Muscle of arm (tissue), 1 donor: ENCODE measurements at regions not wholly inside any gene's neighbourhood (a gene's known extent, or its start where the extent isn't known, plus 50 kb on each side); places are given as distances from the start of the nearest gene placed in this dataset.
"Not testable (repeated sequence)": the region's sequence is repeated elsewhere in the genome, so short reads cannot be mapped to it uniquely, and the experiment has no call there.

ENCODE experiments used
- DNase-seq: peaks from one replicate; pipeline ENCODE4 v3.0.0-alpha.2; 2013

DNA sequence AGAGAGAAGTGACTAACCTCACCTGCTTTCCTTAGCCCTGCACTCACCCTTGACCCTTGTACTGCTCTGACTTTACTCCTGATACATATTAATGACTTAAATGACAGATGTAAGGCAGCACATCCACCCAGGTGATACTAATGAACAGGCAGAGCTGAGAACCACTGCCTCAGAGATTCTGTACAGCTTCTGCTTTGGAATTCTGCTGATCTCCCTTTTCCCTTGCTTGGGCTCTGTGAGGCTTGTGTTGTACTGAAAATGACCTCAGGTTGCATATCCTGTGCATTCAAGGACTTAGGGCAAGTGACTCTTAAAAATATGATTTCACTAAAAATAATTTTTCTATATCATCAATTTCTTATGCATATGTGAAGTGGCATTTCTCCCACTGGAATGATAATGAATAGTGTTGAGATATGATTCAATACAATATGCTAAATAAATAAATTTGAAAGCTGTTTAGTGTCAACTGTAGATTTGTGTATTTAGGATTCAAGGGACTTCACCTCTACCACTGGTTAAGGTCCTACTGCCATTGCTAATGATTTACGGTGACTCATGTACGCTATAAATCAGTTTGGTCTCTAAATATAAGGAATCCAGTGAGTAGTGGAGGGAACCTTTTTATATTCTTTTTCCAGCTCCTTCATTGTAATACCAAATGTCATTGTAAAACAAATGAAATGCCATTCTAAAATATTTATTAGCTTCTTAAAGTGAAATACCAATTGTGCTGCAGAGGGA, 328.3 kb downstream of the SOCS6 start:
- DNase-seq, result no peak

DNA sequence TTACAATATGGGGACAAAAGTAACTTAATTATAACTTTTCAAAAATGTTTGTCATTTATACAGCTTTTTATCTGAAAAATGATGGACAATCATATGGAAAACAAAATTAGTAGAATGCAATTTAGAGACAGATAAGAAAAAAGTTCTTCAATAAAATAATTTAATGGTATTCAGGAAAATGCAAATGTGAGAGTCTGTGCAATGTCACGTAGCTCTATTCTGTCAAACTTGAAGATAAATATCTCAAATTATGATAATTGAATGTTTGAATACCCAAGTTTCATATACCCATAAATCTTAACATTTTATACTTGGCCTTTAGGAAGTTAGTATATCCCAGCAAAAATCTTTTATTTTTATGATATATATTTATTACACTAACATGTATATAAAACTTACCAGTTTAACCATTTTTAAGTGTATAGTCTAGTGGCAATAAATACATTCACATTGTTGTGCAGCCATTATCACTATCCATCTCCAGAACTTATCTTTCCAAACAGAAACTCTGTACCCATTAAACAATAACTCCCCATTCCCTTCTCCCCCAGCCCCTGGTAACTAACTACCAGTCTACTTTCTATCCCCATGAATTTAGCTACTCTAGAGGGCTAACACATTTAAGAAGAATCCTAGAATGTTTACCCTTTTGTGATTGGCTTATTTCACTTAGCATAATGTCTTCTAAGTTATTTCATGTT, 311.5 kb downstream of the SOCS6 start:
- DNase-seq, result no peak

- DNase-seq, result no peak
Observed at GRCh38 chr18:70598406-70598805, 309.6 kb downstream of the SOCS6 start.

DNA sequence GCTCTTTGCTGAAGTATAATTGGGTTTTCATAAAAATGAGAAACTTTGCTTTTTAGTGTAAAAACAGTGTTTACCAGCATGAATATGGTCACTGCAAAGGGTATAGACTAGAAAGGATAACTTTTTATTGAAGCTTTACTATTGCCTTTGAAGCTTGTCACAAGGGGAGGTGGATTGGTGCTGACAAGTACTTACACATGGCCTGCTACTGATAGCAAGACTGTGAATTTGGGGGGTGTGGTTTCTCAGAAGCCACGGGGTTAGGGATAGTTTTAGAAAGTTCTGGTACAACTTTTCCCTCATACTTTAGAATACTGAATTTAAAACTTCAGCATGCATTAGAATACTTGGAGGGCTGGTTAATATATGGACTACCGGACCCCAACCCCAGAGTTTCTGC, 294.1 kb downstream of the SOCS6 start:
- DNase-seq, result no peak

DNA sequence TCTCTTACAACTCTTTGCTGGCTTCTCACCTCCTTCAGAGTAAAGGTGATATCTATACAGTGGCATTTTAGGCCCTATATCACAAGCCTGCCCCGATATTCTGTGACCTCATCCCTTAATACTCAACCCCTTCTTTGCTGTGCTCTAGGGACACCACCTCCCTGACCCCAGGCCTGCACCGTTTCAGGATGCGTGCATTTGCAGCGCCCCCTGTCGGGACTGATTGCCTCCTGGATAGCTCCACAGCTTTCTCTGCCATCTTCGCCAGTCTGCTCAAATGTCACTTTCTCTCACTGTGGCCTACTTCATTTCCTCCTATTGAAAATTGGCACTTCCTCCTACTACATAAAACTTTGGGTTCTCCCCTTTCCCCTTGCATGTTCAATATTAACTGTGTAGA, 289.6 kb downstream of the SOCS6 start:
- no peak for DNase-seq

GRCh38 chr18:70577023-70577420, 288.2 kb downstream of the SOCS6 start:
- DNase-seq, result no peak

DNA sequence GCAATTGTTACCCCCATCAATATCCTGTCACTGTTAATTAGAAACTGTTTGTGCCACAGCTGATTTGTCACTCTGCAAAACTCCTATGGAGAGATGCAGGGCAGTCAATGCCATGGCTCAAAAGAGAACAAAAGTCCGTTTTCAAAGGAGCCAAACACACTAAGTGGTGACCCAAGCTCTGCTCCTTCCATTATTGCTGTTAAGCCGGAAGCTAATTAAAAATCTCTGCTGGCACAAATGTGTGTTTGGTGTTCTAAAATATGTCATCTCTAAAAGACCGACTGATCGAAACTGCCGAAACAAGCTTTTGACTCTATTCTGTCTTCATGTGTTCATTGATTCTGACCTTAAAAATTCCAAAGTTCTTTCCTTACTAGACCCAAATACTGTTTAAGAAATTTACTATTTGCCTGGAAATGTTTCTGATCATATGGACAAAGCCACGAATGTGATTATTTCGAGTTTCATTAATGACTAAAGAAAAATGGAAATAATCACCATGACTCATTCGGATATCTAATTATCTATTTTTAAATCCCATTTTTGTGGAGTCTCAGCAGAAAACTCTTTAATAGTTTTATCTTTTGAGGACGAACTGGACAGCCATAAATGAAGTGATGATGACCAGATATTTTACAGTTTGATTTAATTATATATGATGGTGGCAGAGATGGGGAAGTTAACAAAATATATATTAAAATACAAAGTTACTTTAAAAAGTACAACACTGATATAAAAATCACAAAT, 287.6 kb downstream of the SOCS6 start:
- DNase-seq, result no peak

GRCh38 chr18:70574951-70575350, 286.1 kb downstream of the SOCS6 start:
- not testable (repeated sequence) for DNase-seq

DNA sequence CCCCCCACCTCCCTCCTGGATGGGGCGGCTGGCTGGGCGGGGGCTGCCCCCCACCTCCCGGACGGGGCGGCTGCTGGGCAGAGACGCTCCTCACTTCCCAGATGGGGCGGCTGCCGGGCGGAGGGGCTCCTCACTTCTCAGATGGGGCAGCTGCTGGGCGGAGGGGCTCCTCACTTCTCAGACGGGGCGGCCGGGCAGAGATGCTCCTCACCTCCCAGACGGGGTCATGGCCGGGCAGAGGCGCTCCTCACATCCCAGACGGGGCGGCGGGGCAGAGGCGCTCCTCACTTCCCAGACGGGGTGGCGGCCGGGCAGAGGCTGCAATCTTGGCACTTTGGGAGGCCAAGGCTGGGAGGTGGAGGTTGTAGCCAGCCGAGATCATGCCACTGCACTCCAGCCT, 280.8 kb downstream of the SOCS6 start:
- DNase-seq, result not testable (repeated sequence)

- no peak for DNase-seq
Observed at GRCh38 chr18:70559446-70559845, 270.6 kb downstream of the SOCS6 start.

DNA sequence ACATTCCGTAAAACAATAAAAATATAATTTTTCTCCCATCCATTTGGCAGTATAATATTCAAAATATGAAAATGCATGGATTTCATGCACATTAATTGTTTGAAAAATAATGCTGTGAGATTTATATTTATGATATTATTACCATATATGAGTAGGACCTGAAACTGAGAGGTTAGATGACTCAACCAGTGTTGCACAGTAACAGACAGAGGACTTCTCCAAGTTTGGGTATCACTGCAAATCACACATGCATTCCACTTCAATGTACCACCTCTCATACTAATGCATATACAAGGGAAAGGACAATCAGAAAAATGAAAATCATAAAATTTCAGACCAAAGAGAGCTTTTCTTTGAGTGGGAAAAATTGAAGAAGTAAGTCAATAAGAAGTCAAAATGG, 269.5 kb downstream of the SOCS6 start:
- DNase-seq, result no peak

GRCh38 chr18:70554854-70555445, 266.1 kb downstream of the SOCS6 start:
- DNase-seq, result no peak

- DNase-seq, result no peak
Observed at GRCh38 chr18:70553936-70554260, 265.1 kb downstream of the SOCS6 start.

DNA sequence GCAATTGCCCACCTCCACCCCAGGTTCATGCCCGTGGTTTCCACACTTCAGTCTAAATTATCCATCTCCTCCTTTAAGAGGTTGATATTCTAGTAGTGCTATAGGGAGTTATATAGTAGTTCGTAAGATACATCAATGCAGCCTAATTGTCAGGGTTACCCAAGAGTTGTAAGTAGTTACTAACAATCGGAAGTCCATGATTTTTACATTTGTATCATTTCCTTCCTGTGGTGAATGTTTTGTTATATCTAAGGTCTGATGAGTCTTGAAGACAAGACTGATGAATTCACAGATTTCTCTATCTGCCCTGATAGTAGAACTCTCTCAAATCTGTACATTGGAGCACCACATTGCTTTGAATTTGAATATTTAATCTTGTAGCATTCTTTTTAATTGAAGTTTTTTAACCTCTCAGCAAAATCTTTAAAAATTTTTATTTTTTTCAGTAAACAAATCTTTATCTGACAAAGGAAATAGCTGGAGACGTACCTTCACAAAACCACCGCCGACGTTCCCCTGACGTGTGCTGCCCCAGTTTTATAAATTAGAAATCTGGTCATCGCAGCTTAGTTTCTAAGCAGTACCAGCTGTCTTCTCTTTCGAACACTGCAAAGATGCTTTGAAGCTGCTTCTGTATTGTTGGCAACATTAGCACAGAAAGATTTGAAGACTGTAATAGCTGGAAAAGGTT, 264.5 kb downstream of the SOCS6 start:
- DNase-seq, result no peak

DNA sequence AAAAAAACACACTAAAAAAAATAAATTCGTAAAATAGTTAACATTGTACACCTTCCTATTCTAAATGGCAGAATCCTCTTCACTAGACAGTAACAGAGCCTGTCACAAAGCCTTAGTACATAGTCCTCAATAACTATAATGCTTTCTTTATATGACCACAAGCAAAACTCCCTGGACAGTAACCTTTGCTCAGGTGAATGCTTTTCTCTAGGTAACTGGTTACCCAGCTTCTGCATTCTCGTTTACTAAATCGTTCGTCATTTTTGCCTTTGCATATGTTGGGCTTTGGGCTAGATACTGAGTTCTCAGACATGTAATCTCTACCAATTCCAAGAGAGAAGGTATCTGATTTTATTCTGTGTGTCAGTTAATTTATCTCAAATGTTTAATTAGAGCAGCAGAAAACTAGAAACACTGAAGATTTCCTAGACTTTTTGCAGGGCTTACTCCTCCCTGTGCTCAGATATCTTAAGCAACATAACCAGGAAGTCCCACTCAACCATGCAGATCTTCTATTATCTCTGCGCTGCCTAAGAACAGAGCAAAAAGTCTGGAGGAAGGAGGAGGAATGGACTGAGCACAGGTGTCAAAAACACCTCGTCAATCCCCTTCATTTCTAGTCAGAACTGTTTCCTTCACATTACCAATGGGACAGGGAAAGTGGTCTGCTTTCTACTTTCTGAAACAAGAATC, 247.7 kb downstream of the SOCS6 start:
- no peak for DNase-seq

DNA sequence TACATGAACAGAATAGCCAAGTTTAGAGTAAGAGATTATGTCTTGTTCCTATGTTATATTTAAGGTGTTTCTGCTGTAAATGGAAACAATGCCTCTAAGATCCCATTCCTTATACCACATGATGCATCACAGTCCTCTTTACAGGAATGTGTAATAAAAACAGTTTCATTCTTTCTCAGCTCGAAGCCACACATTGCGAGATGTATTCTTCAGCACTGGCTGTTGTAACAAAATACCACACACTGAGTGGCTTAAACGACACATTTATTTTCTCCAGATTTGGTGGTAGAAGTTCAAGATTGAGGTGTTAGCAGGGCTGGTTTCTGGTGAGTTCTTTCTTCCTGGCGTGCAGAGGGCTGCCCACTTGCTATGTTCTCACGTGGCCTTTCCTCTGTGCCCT, 246.2 kb downstream of the SOCS6 start:
- DNase-seq, result no peak

DNA sequence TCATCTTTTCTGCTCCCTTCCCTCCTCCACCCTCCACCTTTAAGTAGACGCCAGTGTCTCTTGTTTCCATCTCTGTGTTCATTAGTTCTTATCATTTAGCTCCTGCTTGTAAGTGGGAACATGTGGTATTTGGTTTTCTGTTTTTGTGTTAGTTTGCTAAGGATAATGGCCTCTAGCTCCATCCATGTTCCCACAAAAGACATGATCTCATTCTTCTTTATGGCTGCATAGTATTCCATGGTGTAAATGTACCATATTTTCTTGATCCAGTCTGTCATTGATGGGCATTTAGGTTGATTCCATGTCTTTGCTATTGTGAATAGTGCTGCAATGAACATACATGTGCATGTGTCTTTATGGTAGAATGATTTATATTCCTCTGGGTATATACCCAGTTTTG, 236.5 kb downstream of the SOCS6 start:
- DNase-seq, result not testable (repeated sequence)

DNA sequence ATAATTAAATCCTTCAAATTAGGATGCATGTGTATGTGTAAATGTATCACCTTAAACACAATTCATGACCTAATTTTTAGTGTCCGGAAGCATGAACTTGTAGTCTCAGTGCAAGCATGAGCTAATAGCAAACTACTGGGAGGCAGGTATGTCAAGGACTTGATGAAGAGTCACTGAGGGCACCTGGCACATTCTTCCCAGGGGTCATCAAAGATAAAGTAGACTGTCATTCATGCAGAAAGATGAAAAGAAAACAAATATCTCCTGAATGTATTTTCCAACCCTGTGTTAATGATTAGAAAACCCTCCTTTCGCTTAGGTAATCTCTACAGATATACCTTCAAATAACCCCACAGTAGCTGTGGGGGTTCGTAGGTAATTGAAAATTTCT, 234.9 kb downstream of the SOCS6 start:
- DNase-seq, result no peak

DNA sequence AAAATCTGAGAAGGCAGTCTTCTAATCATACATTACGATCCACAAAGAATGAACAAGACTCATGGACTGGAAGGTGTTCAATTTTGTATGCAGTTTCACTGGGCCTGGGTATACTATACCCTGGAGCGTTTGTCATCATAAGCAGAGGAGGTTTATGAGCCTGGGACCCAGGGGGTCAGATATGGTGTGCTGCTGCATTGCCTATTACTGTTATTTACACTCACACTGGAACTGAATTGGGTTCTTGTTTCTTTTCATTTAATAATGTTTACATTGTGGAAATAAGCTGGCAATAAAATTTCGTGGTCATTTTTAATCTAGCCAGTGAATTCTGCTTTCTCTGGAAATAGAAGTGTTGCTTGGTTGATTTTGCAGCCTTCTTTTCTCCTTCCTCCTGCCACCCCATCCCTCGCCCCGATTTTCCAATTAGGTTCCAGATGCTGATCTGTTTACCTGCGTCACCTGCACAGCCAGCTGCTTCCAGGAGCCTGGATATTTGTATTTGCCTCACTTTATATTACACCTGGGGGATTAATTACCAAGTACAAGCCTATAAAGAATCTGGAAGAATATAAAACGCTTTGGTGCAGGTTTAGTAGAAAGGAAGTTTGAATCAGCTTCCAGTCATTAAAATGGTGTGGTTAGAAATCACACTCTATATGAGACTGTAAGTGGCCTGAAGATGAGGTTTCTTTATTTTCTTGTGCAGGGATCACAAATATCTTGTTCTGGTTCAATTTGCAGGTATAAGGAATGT, 234.4 kb downstream of the SOCS6 start:
- no peak for DNase-seq

GRCh38 chr18:70522183-70522680, 233.4 kb downstream of the SOCS6 start:
- DNase-seq, result no peak
